Type B pancreatic cell (in vitro differentiated cells): ENCODE measurements at regions not wholly inside any gene's neighbourhood (a gene's known extent, or its start where the extent isn't known, plus 50 kb on each side); places are given as distances from the start of the nearest gene placed in this dataset.
A peak's percentile ranks its signal among the peaks of the same experiment; 100 is the strongest.

Source experiments
- DNase-seq: peaks from one replicate; pipeline ENCODE4 v3.0.0; 2021; ENCODE audit warnings: mixed read lengths; ENCODE audit not compliant: unreplicated experiment; ENCODE audit errors: extremely low spot score
- H3K27ac Mint-ChIP-seq: 2 replicates; pipeline ENCODE4 v1.8.0; 2021; ENCODE audit warnings: mild to moderate bottlenecking, mixed read lengths
- H3K27me3 Mint-ChIP-seq: 2 replicates; pipeline ENCODE4 v1.8.0; 2021; ENCODE audit warnings: mixed read lengths
- H3K36me3 Mint-ChIP-seq: 2 replicates; pipeline ENCODE4 v1.8.0; 2021; ENCODE audit warnings: mixed read lengths
- H3K4me1 Mint-ChIP-seq: one replicate; pipeline ENCODE4 v1.8.0; 2021; ENCODE audit warnings: mixed read lengths; ENCODE audit not compliant: unreplicated experiment
- H3K4me3 Mint-ChIP-seq: 2 replicates; pipeline ENCODE4 v1.8.0; 2021; ENCODE audit warnings: mild to moderate bottlenecking, mixed read lengths
- H3K9me3 Mint-ChIP-seq: 2 replicates; pipeline ENCODE4 v1.8.0; 2021; ENCODE audit warnings: mixed read lengths
- CTCF ChIP-seq: fragments of 200-600 bp; sonication (generic); conservative IDR thresholded peaks from 2 replicates; pipeline ENCODE4 v1.5.0; 2021; ENCODE audit warnings: antibody characterized with exemption, mild to moderate bottlenecking

DNA sequence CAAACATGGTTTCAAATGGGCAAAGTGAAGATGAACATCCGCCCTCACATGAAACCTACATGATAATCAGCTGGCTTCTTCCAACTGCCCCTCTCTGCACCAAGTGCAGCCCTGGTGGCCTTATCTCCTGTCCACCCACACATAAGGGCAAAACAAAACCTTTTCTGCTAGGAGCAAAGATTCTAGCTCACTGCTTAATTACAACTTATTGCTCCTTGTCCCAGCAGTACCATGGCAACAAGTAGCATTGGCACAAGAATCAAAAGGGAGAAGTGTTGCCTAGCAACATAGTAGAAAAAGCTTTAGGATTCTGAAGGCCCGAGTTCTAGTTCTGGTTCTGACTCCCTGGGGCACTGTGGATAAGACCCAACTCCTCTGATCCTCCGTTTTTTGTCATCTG, 68.7 kb upstream of the BMAL1 start:
- TF ChIP-seq CTCF: no peak
- Mint-ChIP-seq H3K36me3 (no peaks in the 10 kb centered on the region), H3K27me3 (peaks cover 4% of the 10 kb centered on the region), H3K9me3 (no peaks in the 10 kb centered on the region), H3K4me1 (peaks cover 14% of the 10 kb centered on the region), H3K4me3 (no peak overlapping the region), H3K27ac (no peak overlapping the region)
- no peak for DNase-seq

DNA sequence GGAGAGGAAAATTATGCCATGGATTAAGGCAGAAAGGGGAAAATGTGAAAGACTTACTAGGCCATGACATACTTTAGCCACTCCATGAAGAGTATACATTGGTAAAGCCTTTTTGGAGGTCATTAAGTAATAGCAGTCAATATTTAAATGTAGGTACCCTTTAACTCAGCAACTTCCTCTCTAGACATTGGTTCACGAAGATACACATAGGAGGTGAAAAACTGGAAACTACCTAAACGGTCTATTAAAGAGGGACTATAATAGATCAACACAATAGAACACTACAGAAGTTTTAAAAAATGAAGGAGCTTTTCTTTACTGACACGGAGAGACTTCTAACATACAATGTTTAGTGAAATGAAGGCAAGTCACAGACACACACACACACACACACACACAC, 68.2 kb upstream of the BMAL1 start:
- Mint-ChIP-seq H3K27me3 (peaks cover 7% of the 10 kb centered on the region), H3K36me3 (no peaks in the 10 kb centered on the region)

GRCh38 chr11:13210424-13210823, 67.2 kb upstream of the BMAL1 start:
- Mint-ChIP-seq H3K4me3 (no peak overlapping the region), H3K4me1 (peaks cover 14% of the 10 kb centered on the region), H3K27ac (no peak overlapping the region), H3K27me3 (peaks cover 10% of the 10 kb centered on the region), H3K9me3 (no peaks in the 10 kb centered on the region), H3K36me3 (no peaks in the 10 kb centered on the region)
- DNase-seq: no peak
- peak; percentile 76 for TF ChIP-seq CTCF

More for the DNA sequence above, 68.2 kb upstream of the BMAL1 start:
- peaks cover 14% of the 10 kb centered on the region for H3K4me1 Mint-ChIP-seq
- no peaks in the 10 kb centered on the region for H3K9me3 Mint-ChIP-seq
- TF ChIP-seq CTCF: no peak
- no peak overlapping the region for H3K27ac Mint-ChIP-seq
- no peak for DNase-seq
- no peak overlapping the region for H3K4me3 Mint-ChIP-seq

- Mint-ChIP-seq H3K27ac (no peak overlapping the region), H3K9me3 (no peaks in the 10 kb centered on the region), H3K36me3 (no peaks in the 10 kb centered on the region), H3K27me3 (peaks cover 10% of the 10 kb centered on the region), H3K4me3 (no peak overlapping the region), H3K4me1 (no peaks in the 10 kb centered on the region)
- no peak for DNase-seq
- TF ChIP-seq CTCF: no peak
Measured at GRCh38 chr11:13214276-13214675, 63.3 kb upstream of the BMAL1 start.

DNA sequence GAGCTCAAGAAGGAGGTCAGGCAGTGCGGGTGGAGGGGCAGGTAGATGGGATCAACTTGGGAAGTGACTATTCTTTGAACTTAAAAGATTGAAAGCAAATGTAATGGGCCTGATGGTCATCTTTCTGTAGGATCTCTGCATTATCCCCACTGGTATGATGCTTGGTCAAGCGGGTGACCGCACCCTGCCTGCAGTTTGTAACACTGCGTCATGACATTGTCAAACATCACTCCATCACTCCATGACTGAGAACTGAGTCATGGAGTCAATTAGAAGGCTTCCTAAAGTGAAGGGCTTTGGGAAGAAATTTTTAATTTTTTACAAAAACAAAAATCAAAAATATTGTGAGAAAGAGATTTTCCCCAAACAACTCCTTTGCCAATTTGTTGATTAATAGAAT, 62.4 kb upstream of the BMAL1 start:
- Mint-ChIP-seq H3K4me1 (no peaks in the 10 kb centered on the region), H3K36me3 (no peaks in the 10 kb centered on the region), H3K27me3 (peaks cover 10% of the 10 kb centered on the region), H3K4me3 (no peak overlapping the region), H3K9me3 (no peaks in the 10 kb centered on the region), H3K27ac (no peak overlapping the region)
- no peak for TF ChIP-seq CTCF
- DNase-seq: no peak
